ENCODE measurements at regions not wholly inside any gene's neighbourhood (a gene's known extent, or its start where the extent isn't known, plus 50 kb on each side); places are given as distances from the start of the nearest gene placed in this dataset.

DNA sequence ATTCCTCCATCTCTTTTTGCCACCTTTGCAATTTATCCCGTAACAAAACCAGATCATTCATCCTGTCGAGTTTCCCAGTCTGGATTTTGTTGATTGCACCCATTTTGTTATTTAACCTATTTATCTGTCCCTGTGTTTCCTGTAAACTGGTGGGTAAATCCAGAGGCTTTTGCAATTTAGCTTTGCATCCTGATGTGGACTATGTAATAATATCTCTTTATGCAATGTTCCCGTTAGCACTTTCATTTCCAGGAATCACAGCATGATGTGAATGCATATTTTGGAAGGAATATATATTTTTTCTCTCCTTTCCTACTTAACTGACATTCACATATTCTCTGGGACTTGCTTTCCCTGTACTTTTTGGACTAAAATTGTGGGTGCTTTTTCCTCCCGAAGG, 240.3 kb upstream of the GAS1 start:
- TF ChIP-seq REST (IDR thresholded peaks at IDR 0.05; ENCODE audit: insufficient read depth in 1 of 2, low read depth in 2 of 2, low read length in 2 of 2) (no peak), POLR2AphosphoS5 (IDR thresholded peaks at IDR 0.05; ENCODE audit: low read depth, low read length) (no peak), TAF1 (IDR thresholded peaks at IDR 0.05; ENCODE audit: borderline replicate concordance, insufficient read depth, low read length) (no peak), SIN3A (IDR thresholded peaks at IDR 0.05; ENCODE audit: borderline replicate concordance, insufficient read depth, low read length) (no peak), FOXP2 (optimal IDR thresholded peaks at IDR 0.05; ENCODE audit: borderline replicate concordance, extremely low read depth, extremely low read length, insufficient read depth) (no peak)

Data from PFSK-1 (cell line).